Ishikawa (cell line): ENCODE measurements at regions not wholly inside any gene's neighbourhood (a gene's known extent, or its start where the extent isn't known, plus 50 kb on each side); places are given as distances from the start of the nearest gene placed in this dataset.

Experiments used
- CEBPB ChIP-seq: IDR thresholded peaks from 2 replicates; pipeline ENCODE4 v1.6.1; 2012
- CREB1 ChIP-seq: IDR thresholded peaks from 2 replicates; pipeline ENCODE4 v1.6.1; 2012; ENCODE audit warnings: low read depth
- EGR1 ChIP-seq: IDR thresholded peaks from 2 replicates; pipeline ENCODE4 v1.6.1; 2012
- EP300 ChIP-seq: IDR thresholded peaks from 2 replicates; pipeline ENCODE4 v1.6.1; 2012; ENCODE audit warnings: borderline replicate concordance
- NFIC ChIP-seq: IDR thresholded peaks from 2 replicates; pipeline ENCODE4 v1.6.1; 2012
- RAD21 ChIP-seq: IDR thresholded peaks from 2 replicates; pipeline ENCODE4 v1.6.1; 2012; ENCODE audit warnings: low read depth
- TAF1 ChIP-seq: IDR thresholded peaks from 2 replicates; pipeline ENCODE4 v1.6.1; 2012; ENCODE audit warnings: low read depth, mild to moderate bottlenecking
- TCF12 ChIP-seq: IDR thresholded peaks from 2 replicates; pipeline ENCODE4 v1.6.1; 2012; ENCODE audit warnings: low read depth
- TF ChIP-seq, protein P1 (sequence below): IDR thresholded peaks from 2 replicates; pipeline ENCODE4 v1.6.1; 2012; ENCODE audit warnings: low read depth, mild to moderate bottlenecking

GRCh38 chr1:23611601-23612327 lies 52.5 kb upstream of the ID3 start:
- no peak for TF ChIP-seq EP300
- TF ChIP-seq RAD21 = no peak
- TF ChIP-seq EGR1 = no peak
- TF ChIP-seq CREB1 = no peak
- no peak for TF ChIP-seq CEBPB
- TF ChIP-seq, protein P1, sequence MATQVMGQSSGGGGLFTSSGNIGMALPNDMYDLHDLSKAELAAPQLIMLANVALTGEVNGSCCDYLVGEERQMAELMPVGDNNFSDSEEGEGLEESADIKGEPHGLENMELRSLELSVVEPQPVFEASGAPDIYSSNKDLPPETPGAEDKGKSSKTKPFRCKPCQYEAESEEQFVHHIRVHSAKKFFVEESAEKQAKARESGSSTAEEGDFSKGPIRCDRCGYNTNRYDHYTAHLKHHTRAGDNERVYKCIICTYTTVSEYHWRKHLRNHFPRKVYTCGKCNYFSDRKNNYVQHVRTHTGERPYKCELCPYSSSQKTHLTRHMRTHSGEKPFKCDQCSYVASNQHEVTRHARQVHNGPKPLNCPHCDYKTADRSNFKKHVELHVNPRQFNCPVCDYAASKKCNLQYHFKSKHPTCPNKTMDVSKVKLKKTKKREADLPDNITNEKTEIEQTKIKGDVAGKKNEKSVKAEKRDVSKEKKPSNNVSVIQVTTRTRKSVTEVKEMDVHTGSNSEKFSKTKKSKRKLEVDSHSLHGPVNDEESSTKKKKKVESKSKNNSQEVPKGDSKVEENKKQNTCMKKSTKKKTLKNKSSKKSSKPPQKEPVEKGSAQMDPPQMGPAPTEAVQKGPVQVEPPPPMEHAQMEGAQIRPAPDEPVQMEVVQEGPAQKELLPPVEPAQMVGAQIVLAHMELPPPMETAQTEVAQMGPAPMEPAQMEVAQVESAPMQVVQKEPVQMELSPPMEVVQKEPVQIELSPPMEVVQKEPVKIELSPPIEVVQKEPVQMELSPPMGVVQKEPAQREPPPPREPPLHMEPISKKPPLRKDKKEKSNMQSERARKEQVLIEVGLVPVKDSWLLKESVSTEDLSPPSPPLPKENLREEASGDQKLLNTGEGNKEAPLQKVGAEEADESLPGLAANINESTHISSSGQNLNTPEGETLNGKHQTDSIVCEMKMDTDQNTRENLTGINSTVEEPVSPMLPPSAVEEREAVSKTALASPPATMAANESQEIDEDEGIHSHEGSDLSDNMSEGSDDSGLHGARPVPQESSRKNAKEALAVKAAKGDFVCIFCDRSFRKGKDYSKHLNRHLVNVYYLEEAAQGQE = no peak
- TF ChIP-seq TAF1 = no peak
- TF ChIP-seq TCF12 = no peak
- no peak for TF ChIP-seq NFIC
